Panc1 (cell line): ENCODE measurements at regions not wholly inside any gene's neighbourhood (a gene's known extent, or its start where the extent isn't known, plus 50 kb on each side); places are given as distances from the start of the nearest gene placed in this dataset.

Source experiments
- ATAC-seq: fragments of 200-7000 bp; cut with Tn5 transposase; 2 replicates; pipeline ENCODE4 v1.9.1; 2020; ENCODE audit warnings: mild to moderate bottlenecking, moderate library complexity
- BruUV-seq: library from RNA; stranded (reverse); fragments of 400-500 nt; replicated peaks from 2 replicates; lab custom pipeline; 2021; lab: Mats Ljungman, UMichigan
- CTCF ChIA-PET: fragments of 300-600 bp; sonication (Branson Sonifier 250); formaldehyde crosslinking; loops from one replicate; lab custom pipeline; 2022; ENCODE audit warnings: antibody characterized with exemption; lab: Charles Lee
- POLR2A ChIA-PET: fragments of 300-600 bp; sonication (Branson Sonifier 250); formaldehyde crosslinking; loops from one replicate; lab custom pipeline; 2022; ENCODE audit warnings: antibody characterized with exemption; lab: Charles Lee
- DNase-seq: peaks from one replicate; pipeline ENCODE4 v3.0.0-alpha.2; 2010; ENCODE audit warnings: low read depth, low spot score
- H3K27ac ChIP-seq: 2 replicates; pipeline ENCODE4 v1.5.1; 2011; ENCODE audit warnings: mild to moderate bottlenecking, low read length, inconsistent platforms
- H3K27me3 ChIP-seq: fragments of 200-500 bp; sonication (Bioruptor generic); 2 replicates; pipeline ENCODE4 v1.6.0; 2014; ENCODE audit warnings: low read length, inconsistent platforms; ENCODE audit not compliant: control insufficient read depth, insufficient read depth
- H3K36me3 ChIP-seq: fragments of 200-500 bp; sonication (Bioruptor generic); 2 replicates; pipeline ENCODE4 v1.5.1; 2014; ENCODE audit warnings: inconsistent platforms, mild to moderate bottlenecking, low read length, moderate library complexity; ENCODE audit not compliant: control insufficient read depth, insufficient read depth
- H3K4me1 ChIP-seq: 2 replicates; pipeline ENCODE4 v1.5.1; 2011; ENCODE audit warnings: inconsistent platforms, mild to moderate bottlenecking, low read length, moderate library complexity; ENCODE audit not compliant: control insufficient read depth, insufficient read depth
- H3K4me3 ChIP-seq, 2 experiments: 2 replicates each; pipeline ENCODE4 v1.5.1; 2011 to 2012; ENCODE audit warnings: low read depth in 2 of 2, low read length in 2 of 2, mild to moderate bottlenecking in 2 of 2, inconsistent platforms in 1 of 2, moderate library complexity in 1 of 2
- H3K9me3 ChIP-seq: fragments of 200-500 bp; sonication (Bioruptor generic); 2 replicates; pipeline ENCODE4 v1.5.1; 2014; ENCODE audit warnings: low read depth, mild to moderate bottlenecking, inconsistent platforms, low read length, moderate library complexity; ENCODE audit not compliant: control insufficient read depth, insufficient read depth
- CTCF ChIP-seq: fragments of 450-650 bp; IDR thresholded peaks from 2 replicates; pipeline ENCODE4 v1.5.1; 2017; ENCODE audit warnings: mild to moderate bottlenecking
- POLR2AphosphoS5 ChIP-seq: IDR thresholded peaks from 2 replicates; pipeline ENCODE4 v1.6.1; 2012; ENCODE audit warnings: mild to moderate bottlenecking, low read depth, low read length, moderate library complexity
- REST ChIP-seq, 2 experiments: IDR thresholded peaks; 2 replicates each; pipeline ENCODE4 v1.6.1; 2011 to 2012; ENCODE audit warnings: low read depth in 2 of 2, control low read depth in 1 of 2, low read length in 1 of 2, mild to moderate bottlenecking in 1 of 2, moderate library complexity in 1 of 2; ENCODE audit not compliant: insufficient read depth in 1 of 2
- SIN3A ChIP-seq: IDR thresholded peaks from 2 replicates; pipeline ENCODE4 v1.6.1; 2012; ENCODE audit warnings: low read depth, mild to moderate bottlenecking, low read length, moderate library complexity, borderline replicate concordance; ENCODE audit not compliant: insufficient read depth
- TCF7L2 ChIP-seq: IDR thresholded peaks from 2 replicates; pipeline ENCODE4 v1.6.1; 2011; ENCODE audit warnings: mild to moderate bottlenecking, low read depth, low read length, inconsistent platforms
- in situ Hi-C: cut with HindIII; loops from 2 replicates; pipeline ENCODE4 v1.10.0; 2016; ENCODE audit warnings: low sequenced_read_pairs, low pct_unique_long_range_greater_than_20kb
- intact Hi-C: fragments of 100-400 bp; cut with micrococcal nuclease; formaldehyde crosslinking; loops from one replicate; pipeline ENCODE4 v1.10.0; 2022; ENCODE audit not compliant: unreplicated experiment

- ATAC-seq (no peak), DNase-seq (no peak)
- no peak for TF ChIP-seq CTCF
- no peak for TF ChIP-seq POLR2AphosphoS5
- TF ChIP-seq SIN3A = no peak
- TF ChIP-seq TCF7L2 = no peak
- TF ChIP-seq REST (IDR thresholded peaks at IDR 0.05; ENCODE audit: insufficient read depth in 1 of 2, low read depth in 2 of 2, low read length in 1 of 2) = no peak
- H3K9me3 ChIP-seq = no peaks in the 10 kb centered on the region
- no peaks in the 10 kb centered on the region for H3K27me3 ChIP-seq
- CTCF ChIA-PET = no interaction called here
- H3K27ac ChIP-seq = no peak overlapping the region
- no TSS peak for BruUV-seq
- no peaks in the 10 kb centered on the region for H3K4me1 ChIP-seq
- intact Hi-C loops = no loop called here
- in situ Hi-C loops = no loop called here
- POLR2A ChIA-PET = no interaction called here
- no peaks in the 10 kb centered on the region for H3K36me3 ChIP-seq
- no peak overlapping the region for H3K4me3 ChIP-seq
These were observed 234.4 kb upstream of the RXFP2 start for GRCh38 chr13:31504918-31505317.

GRCh38 chr13:31512331-31512730 is 227.0 kb upstream of the RXFP2 start:
- TF ChIP-seq SIN3A (no peak), TCF7L2 (no peak), REST (IDR thresholded peaks at IDR 0.05; ENCODE audit: insufficient read depth in 1 of 2, low read depth in 2 of 2, low read length in 1 of 2) (no peak), POLR2AphosphoS5 (no peak), CTCF (no peak)
- in situ Hi-C loops = no loop called here
- Histone ChIP-seq H3K36me3 (no peaks in the 10 kb centered on the region), H3K27ac (no peak overlapping the region), H3K27me3 (0 out of 2 replicates have a peak, but pooled peaks cover 2% of the 10 kb centered on the region), H3K4me1 (no peaks in the 10 kb centered on the region), H3K4me3 (no peak overlapping the region), H3K9me3 (no peaks in the 10 kb centered on the region)
- no peak for ATAC-seq
- intact Hi-C loops = no loop called here
- CTCF ChIA-PET = no interaction called here
- POLR2A ChIA-PET = no interaction called here
- DNase-seq = no peak
- no TSS peak for BruUV-seq
